HepG2 (cell line): ENCODE measurements at regions not wholly inside any gene's neighbourhood (a gene's known extent, or its start where the extent isn't known, plus 50 kb on each side); places are given as distances from the start of the nearest gene placed in this dataset.

Source experiments
- ATAC-seq: fragments of 200-7000 bp; cut with Tn5 transposase; 3 replicates; pipeline ENCODE4 v1.9.1; 2020; ENCODE audit warnings: mild to moderate bottlenecking, moderate library complexity
- BruUV-seq: library from RNA; stranded (reverse); fragments of 400-500 nt; replicated peaks from 2 replicates; lab custom pipeline; 2021; lab: Mats Ljungman, UMichigan
- CTCF ChIA-PET: fragments of 300-600 bp; formaldehyde crosslinking; extraction: SDS; loops from one replicate; lab custom pipeline; 2021; ENCODE audit warnings: low total read pairs, inconsistent platforms, low intra/inter-chr PET ratio; lab: Yijun Ruan, JAX
- POLR2A ChIA-PET: fragments of 350-600 bp; sonication (Branson Sonifier 250); formaldehyde crosslinking; loops from one replicate; lab custom pipeline; 2020; ENCODE audit warnings: antibody characterized with exemption, inconsistent platforms; lab: Yijun Ruan, JAX
- DNase-seq: peaks from one replicate; pipeline ENCODE4 v3.0.0-alpha.2; 2015; ENCODE audit warnings: low spot score
- FAIRE-seq: peaks from 3 replicates; lab custom pipeline; 2011; peaks lifted over from hg19 to GRCh38; lab: Jason Lieb, UNC
- H2AFZ ChIP-seq: one replicate; pipeline ENCODE4 v1.6.1; 2011; ENCODE audit warnings: low read length, inconsistent platforms
- H3K27ac ChIP-seq: fragments of 300-600 bp; 3 replicates; pipeline ENCODE4 v1.8.0; 2011; ENCODE audit warnings: mixed run types, mild to moderate bottlenecking, mixed read lengths, low read length, inconsistent platforms; ENCODE audit not compliant: insufficient read depth; ENCODE audit errors: extremely low read length
- H3K27me3 ChIP-seq, 2 experiments: fragments of 200-600 bp in 1 of 2; 2 replicates in 1 of 2; 3 replicates in 1 of 2; pipeline versions ENCODE4 v1.6.0 to v1.8.0; 2011; ENCODE audit warnings: low read length in 2 of 2, mild to moderate bottlenecking in 2 of 2, moderate library complexity in 2 of 2, inconsistent platforms in 1 of 2; ENCODE audit not compliant: insufficient read depth in 2 of 2, control insufficient read depth in 1 of 2
- H3K36me3 ChIP-seq, 2 experiments: fragments of 200-600 bp in 1 of 2; replicated peaks in 1 of 2; 2 replicates in 1 of 2; 3 replicates in 1 of 2; pipeline versions ENCODE4 v1.5.1 to v1.8.0; 2011; ENCODE audit warnings: low read length in 2 of 2, inconsistent platforms in 1 of 2; ENCODE audit not compliant: insufficient read depth in 2 of 2, control insufficient read depth in 1 of 2
- H3K4me1 ChIP-seq: 2 replicates; pipeline ENCODE4 v1.5.1; 2012; ENCODE audit warnings: low read length, inconsistent platforms; ENCODE audit not compliant: insufficient read depth
- H3K4me2 ChIP-seq: 2 replicates; pipeline ENCODE4 v1.6.0; 2011; ENCODE audit warnings: low read depth, low read length, inconsistent platforms
- H3K4me3 ChIP-seq, 3 experiments: fragments of 200-600 bp in 1 of 3; sonication (generic), shearing (Covaris generic) in 1 of 3; replicated peaks in 1 of 3; 2 replicates each; pipeline ENCODE4 v1.5.1; 2011 to 2016; ENCODE audit warnings: low read length in 3 of 3, inconsistent platforms in 2 of 3, low read depth in 2 of 3, mild to moderate bottlenecking in 2 of 3, control low read depth in 1 of 3, mixed read lengths in 1 of 3; ENCODE audit not compliant: insufficient read depth in 1 of 3
- H3K79me2 ChIP-seq: one replicate; pipeline ENCODE4 v1.6.1; 2011; ENCODE audit warnings: low read length, inconsistent platforms; ENCODE audit not compliant: insufficient read depth
- H3K9ac ChIP-seq: 2 replicates; pipeline ENCODE4 v1.6.0; 2011; ENCODE audit warnings: mild to moderate bottlenecking, low read depth, low read length, inconsistent platforms; ENCODE audit not compliant: insufficient read depth
- H3K9me3 ChIP-seq: 2 replicates; pipeline ENCODE4 v1.5.1; 2012; ENCODE audit warnings: mild to moderate bottlenecking, low read length
- H4K20me1 ChIP-seq: 2 replicates; pipeline ENCODE4 v1.6.0; 2011; ENCODE audit warnings: inconsistent platforms, mild to moderate bottlenecking, low read length, moderate library complexity; ENCODE audit not compliant: insufficient read depth
- FOXP1 ChIP-seq, 2 experiments: fragments of 450-650 bp in 1 of 2; IDR thresholded peaks; 2 replicates each; pipeline ENCODE4 v1.6.1; 2017 to 2018; ENCODE audit warnings: antibody characterized with exemption in 1 of 2
- GATA4 ChIP-seq: sonication (generic); IDR thresholded peaks from 2 replicates; pipeline ENCODE4 v1.6.1; 2016; ENCODE audit warnings: antibody characterized with exemption, low read depth, borderline replicate concordance
- HMGA1 ChIP-seq: sonication (generic); formaldehyde crosslinking; conservative IDR thresholded peaks from 2 replicates; pipeline ENCODE4 v1.4.0; 2020; ENCODE audit warnings: missing genetic modification reagents
- MXD4 ChIP-seq: IDR thresholded peaks from 2 replicates; pipeline ENCODE4 v1.6.1; 2016; ENCODE audit warnings: mild to moderate bottlenecking, missing biosample characterization, missing genetic modification reagents
- SALL2 ChIP-seq: sonication (generic); formaldehyde crosslinking; IDR thresholded peaks from 2 replicates; pipeline ENCODE4 v1.8.1; 2023; ENCODE audit warnings: mild to moderate bottlenecking, missing genetic modification reagents, inconsistent platforms
- SMAD1 ChIP-seq: sonication (generic); formaldehyde crosslinking; IDR thresholded peaks from 2 replicates; pipeline ENCODE4 v1.4.0; 2020; ENCODE audit warnings: missing genetic modification reagents, low read depth, mild to moderate bottlenecking, borderline replicate concordance
- SYNCRIP ChIP-seq: fragments of 200-400 bp; formaldehyde crosslinking; IDR thresholded peaks from 2 replicates; pipeline ENCODE4 v1.6.1; 2018; ENCODE audit warnings: mild to moderate bottlenecking, low read depth, low read length; ENCODE audit not compliant: insufficient read depth
- ZBTB8A ChIP-seq: sonication (generic); formaldehyde crosslinking; IDR thresholded peaks from 2 replicates; pipeline ENCODE4 v1.4.0; 2020; ENCODE audit warnings: mild to moderate bottlenecking, low read depth, missing genetic modification reagents, borderline replicate concordance
- ZMAT3 ChIP-seq: sonication (generic); formaldehyde crosslinking; conservative IDR thresholded peaks from 2 replicates; pipeline ENCODE4 v1.7.0; 2021; ENCODE audit warnings: missing genetic modification reagents
- ZNF543 ChIP-seq: sonication (generic); formaldehyde crosslinking; IDR thresholded peaks from 2 replicates; pipeline ENCODE4 v1.4.0; 2020; ENCODE audit warnings: mild to moderate bottlenecking, missing genetic modification reagents
- WGBS: methylation state at CpG from one replicate; pipeline ENCODE4 v1.1.6; 2017; ENCODE audit warnings: low lambda C conversion rate; 5-methylcytosine and 5-hydroxymethylcytosine counted together
- in situ Hi-C: cut with HindIII; loops from 2 replicates; pipeline ENCODE4 v1.10.0; 2017; ENCODE audit warnings: low pct_unique_long_range_greater_than_20kb; ENCODE audit not compliant: extremely low pct_ligation_motif_present
- intact Hi-C: fragments of 100-400 bp; cut with micrococcal nuclease; formaldehyde crosslinking; loops from one replicate; pipeline ENCODE4 v1.10.0; 2022; ENCODE audit not compliant: unreplicated experiment
- TF ChIP-seq, protein P1 (sequence below): sonication (generic); formaldehyde crosslinking; IDR thresholded peaks from 2 replicates; pipeline ENCODE4 v1.5.1; 2020; ENCODE audit warnings: missing genetic modification reagents, mild to moderate bottlenecking, borderline replicate concordance
- TF ChIP-seq, protein P2 (sequence below): sonication (generic); formaldehyde crosslinking; IDR thresholded peaks from 2 replicates; pipeline ENCODE4 v1.8.1; 2022; ENCODE audit warnings: mild to moderate bottlenecking, missing genetic modification reagents
- TF ChIP-seq, protein P3 (sequence below): sonication (generic); formaldehyde crosslinking; IDR thresholded peaks from 2 replicates; pipeline ENCODE4 v1.5.1; 2020; ENCODE audit warnings: missing genetic modification reagents, mild to moderate bottlenecking, borderline replicate concordance

DNA sequence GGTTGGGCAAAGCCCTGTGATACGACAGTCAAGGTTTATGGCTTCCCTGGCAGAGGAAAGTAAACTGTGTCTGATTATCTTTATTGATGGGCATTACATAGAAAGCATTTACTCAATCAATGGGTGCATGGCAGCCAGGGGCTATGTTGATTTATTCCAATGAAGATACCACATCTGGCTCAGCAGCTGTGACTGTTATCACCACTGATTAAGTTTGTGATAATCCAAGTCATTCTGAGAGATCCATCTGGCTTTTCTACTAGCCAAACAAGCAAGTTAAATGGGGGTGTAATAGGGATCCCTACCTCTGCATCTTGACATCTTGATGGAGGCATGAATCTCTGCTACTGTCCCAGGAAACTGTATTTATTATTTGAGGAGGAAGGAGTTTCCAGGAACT, 86.7 kb downstream of the KLF6 start:
- no peak overlapping the region for H3K9ac ChIP-seq
- no TSS peak for BruUV-seq
- CTCF ChIA-PET: no interaction called here
- TF ChIP-seq ZMAT3: no peak
- TF ChIP-seq, protein P1, sequence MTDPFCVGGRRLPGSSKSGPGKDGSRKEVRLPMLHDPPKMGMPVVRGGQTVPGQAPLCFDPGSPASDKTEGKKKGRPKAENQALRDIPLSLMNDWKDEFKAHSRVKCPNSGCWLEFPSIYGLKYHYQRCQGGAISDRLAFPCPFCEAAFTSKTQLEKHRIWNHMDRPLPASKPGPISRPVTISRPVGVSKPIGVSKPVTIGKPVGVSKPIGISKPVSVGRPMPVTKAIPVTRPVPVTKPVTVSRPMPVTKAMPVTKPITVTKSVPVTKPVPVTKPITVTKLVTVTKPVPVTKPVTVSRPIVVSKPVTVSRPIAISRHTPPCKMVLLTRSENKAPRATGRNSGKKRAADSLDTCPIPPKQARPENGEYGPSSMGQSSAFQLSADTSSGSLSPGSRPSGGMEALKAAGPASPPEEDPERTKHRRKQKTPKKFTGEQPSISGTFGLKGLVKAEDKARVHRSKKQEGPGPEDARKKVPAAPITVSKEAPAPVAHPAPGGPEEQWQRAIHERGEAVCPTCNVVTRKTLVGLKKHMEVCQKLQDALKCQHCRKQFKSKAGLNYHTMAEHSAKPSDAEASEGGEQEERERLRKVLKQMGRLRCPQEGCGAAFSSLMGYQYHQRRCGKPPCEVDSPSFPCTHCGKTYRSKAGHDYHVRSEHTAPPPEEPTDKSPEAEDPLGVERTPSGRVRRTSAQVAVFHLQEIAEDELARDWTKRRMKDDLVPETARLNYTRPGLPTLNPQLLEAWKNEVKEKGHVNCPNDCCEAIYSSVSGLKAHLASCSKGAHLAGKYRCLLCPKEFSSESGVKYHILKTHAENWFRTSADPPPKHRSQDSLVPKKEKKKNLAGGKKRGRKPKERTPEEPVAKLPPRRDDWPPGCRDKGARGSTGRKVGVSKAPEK: no peak
- TF ChIP-seq MXD4 (CRISPR knock-in tag): no peak
- TF ChIP-seq GATA4: no peak
- TF ChIP-seq SALL2 (CRISPR knock-in tag): no peak
- TF ChIP-seq ZBTB8A (CRISPR knock-in tag): no peak
- TF ChIP-seq, protein P2, sequence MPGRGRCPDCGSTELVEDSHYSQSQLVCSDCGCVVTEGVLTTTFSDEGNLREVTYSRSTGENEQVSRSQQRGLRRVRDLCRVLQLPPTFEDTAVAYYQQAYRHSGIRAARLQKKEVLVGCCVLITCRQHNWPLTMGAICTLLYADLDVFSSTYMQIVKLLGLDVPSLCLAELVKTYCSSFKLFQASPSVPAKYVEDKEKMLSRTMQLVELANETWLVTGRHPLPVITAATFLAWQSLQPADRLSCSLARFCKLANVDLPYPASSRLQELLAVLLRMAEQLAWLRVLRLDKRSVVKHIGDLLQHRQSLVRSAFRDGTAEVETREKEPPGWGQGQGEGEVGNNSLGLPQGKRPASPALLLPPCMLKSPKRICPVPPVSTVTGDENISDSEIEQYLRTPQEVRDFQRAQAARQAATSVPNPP (CRISPR knock-in tag): no peak
- TF ChIP-seq SYNCRIP: no peak
- TF ChIP-seq FOXP1 (IDR thresholded peaks at IDR 0.05): no peak
- no peak for TF ChIP-seq FOXP1 (CRISPR knock-in tag; IDR thresholded peaks at IDR 0.05)
- TF ChIP-seq ZNF543 (CRISPR knock-in tag): no peak
- no peak for TF ChIP-seq SMAD1 (CRISPR knock-in tag)
- TF ChIP-seq HMGA1 (CRISPR knock-in tag): no peak
- TF ChIP-seq, protein P3, sequence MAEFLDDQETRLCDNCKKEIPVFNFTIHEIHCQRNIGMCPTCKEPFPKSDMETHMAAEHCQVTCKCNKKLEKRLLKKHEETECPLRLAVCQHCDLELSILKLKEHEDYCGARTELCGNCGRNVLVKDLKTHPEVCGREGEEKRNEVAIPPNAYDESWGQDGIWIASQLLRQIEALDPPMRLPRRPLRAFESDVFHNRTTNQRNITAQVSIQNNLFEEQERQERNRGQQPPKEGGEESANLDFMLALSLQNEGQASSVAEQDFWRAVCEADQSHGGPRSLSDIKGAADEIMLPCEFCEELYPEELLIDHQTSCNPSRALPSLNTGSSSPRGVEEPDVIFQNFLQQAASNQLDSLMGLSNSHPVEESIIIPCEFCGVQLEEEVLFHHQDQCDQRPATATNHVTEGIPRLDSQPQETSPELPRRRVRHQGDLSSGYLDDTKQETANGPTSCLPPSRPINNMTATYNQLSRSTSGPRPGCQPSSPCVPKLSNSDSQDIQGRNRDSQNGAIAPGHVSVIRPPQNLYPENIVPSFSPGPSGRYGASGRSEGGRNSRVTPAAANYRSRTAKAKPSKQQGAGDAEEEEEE (CRISPR knock-in tag): no peak

More for the DNA sequence above, 86.7 kb downstream of the KLF6 start:
- in situ Hi-C loops (no loop called here), intact Hi-C loops (no loop called here)
- ATAC-seq (no peak), FAIRE-seq (no peak), DNase-seq (no peak)
- peaks cover 14% of the 10 kb centered on the region for H3K4me1 ChIP-seq
- no peaks in the 10 kb centered on the region for H3K9me3 ChIP-seq
- H4K20me1 ChIP-seq: no peaks in the 10 kb centered on the region
- WGBS: 7% methylated on average over 1 of the region's 1 CpG
- H3K4me3 ChIP-seq: no peak overlapping the region
- H3K27ac ChIP-seq: no peak overlapping the region
- H3K4me2 ChIP-seq: no peak overlapping the region
- H3K27me3 ChIP-seq: peaks cover 1 to 17% of the 10 kb centered on the region in 2 experiments; a peak in 3 of 5 replicates
- no peaks in the 10 kb centered on the region for H3K36me3 ChIP-seq
- POLR2A ChIA-PET: no interaction called here
- H2AFZ ChIP-seq: no peak overlapping the region
- no peaks in the 10 kb centered on the region for H3K79me2 ChIP-seq
